Heart left ventricle (tissue), 16 donors: ENCODE measurements at regions not wholly inside any gene's neighbourhood (a gene's known extent, or its start where the extent isn't known, plus 50 kb on each side); places are given as distances from the start of the nearest gene placed in this dataset.

Experiments used
- ATAC-seq, 4 donors: fragments of 200-7000 bp; cut with Tn5 transposase; one replicate each; pipeline ENCODE4 v1.9.1; 2020 to 2022; ENCODE audit warnings: moderate library complexity in 4 of 4, mild to moderate bottlenecking in 3 of 4, moderate number of reproducible peaks in 1 of 4
- DNase-seq, 5 donors: peaks; one replicate each; pipeline ENCODE4 v3.0.0-alpha.2; 2020
- H3K27ac ChIP-seq, 12 donors: fragments of 200-600 bp; sonication (generic) in 4 of 12; one replicate each; pipeline versions ENCODE4 v1.5.0 to v1.8.0; 2016 to 2022; ENCODE audit warnings: mild to moderate bottlenecking in 2 of 12
- H3K27me3 ChIP-seq, 9 donors: fragments of 200-600 bp; sonication (generic) in 2 of 9; one replicate each; pipeline versions ENCODE4 v1.5.1 to v1.8.0; 2016 to 2022; ENCODE audit warnings: mild to moderate bottlenecking in 3 of 9
- H3K36me3 ChIP-seq, 9 donors: fragments of 200-600 bp; sonication (generic) in 2 of 9; one replicate each; pipeline versions ENCODE4 v1.5.0 to v1.8.0; 2018 to 2022; ENCODE audit warnings: mild to moderate bottlenecking in 2 of 9
- H3K4me1 ChIP-seq, 12 donors: fragments of 200-600 bp; sonication (generic) in 4 of 12; one replicate each; pipeline versions ENCODE4 v1.5.0 to v1.8.0; 2016 to 2022; ENCODE audit warnings: mild to moderate bottlenecking in 3 of 12
- H3K4me3 ChIP-seq, 12 donors: fragments of 200-600 bp; sonication (generic) in 4 of 12; one replicate each; pipeline versions ENCODE4 v1.5.0 to v1.8.0; 2017 to 2022; ENCODE audit warnings: mild to moderate bottlenecking in 9 of 12, moderate library complexity in 4 of 12
- H3K9me3 ChIP-seq, 12 donors: fragments of 200-600 bp; sonication (generic) in 4 of 12; one replicate each; pipeline versions ENCODE4 v1.5.0 to v1.8.0; 2016 to 2022; ENCODE audit warnings: mild to moderate bottlenecking in 1 of 12
- POLR2A ChIP-seq, 2 donors: fragments of 450-650 bp; IDR thresholded peaks; one replicate each; pipeline ENCODE4 v1.6.1; 2017; ENCODE audit warnings: antibody characterized with exemption in 2 of 2, mild to moderate bottlenecking in 2 of 2, moderate library complexity in 2 of 2
- WGBS, 4 donors: extraction: QIAGEN DNeasy Blood & Tissue Kit in 2 of 4; methylation state at CpG; one replicate each; pipeline versions ENCODE4 v1.1.5 to v1.1.7; 2013 to 2018; 5-methylcytosine and 5-hydroxymethylcytosine counted together
- intact Hi-C, 10 donors: fragments of 100-400 bp; cut with DNase I; formaldehyde crosslinking; loops; one replicate each; pipeline versions ENCODE4 v1.11.1 to v1.14.2; 2022
- TF ChIP-seq, protein P1 (sequence below), 12 donors: fragments of 200-600 bp; sonication (generic) in 4 of 12; IDR thresholded peaks; one replicate each; pipeline versions ENCODE4 v1.5.0 to v1.8.0; 2018 to 2022; ENCODE audit warnings: antibody characterized with exemption in 12 of 12, mild to moderate bottlenecking in 5 of 12
- donor health status: ischemic (EF 13 %, LVEDD 7.1; RV severe dilation, severe dysfunction).
- donor health status: healthy with polysubstance abuse.
- donor health status: DM: no; HTN: yes; CAD: no.
- donor health status: DM: no; HTN: no; CAD: no.
- donor health status: ischemic (EF 25% LVEDD 6.9; RV normal size, moderate dysfunction).
- donor health status: ischemic (EF 25% LVEDD 5.7; RV mildly dilated, moderate dysfunction).
- donor health status: healthy.
- donor health status: DM: yes; HTN: yes; CAD: no.
- donor health status: ischemic (EF 35%, LVEDD 5.7; RV mildly dilated, moderate dysfunction).
- donor health status: nonischemic (EF 11% LVEDD 7.7; RV severe dilation, severe dysfunction).
- donor health status: DM: yes; HTN: yes; CAD: no.
- donor health status: PGD.
- donor health status: ischemic (EF 29% LVEDD 5.4; RV normal size, mild dysfunction).
- donor health status: nonischemic (EF 23%, LVEDD 6.1; RV moderate dilation, normal function).

DNA sequence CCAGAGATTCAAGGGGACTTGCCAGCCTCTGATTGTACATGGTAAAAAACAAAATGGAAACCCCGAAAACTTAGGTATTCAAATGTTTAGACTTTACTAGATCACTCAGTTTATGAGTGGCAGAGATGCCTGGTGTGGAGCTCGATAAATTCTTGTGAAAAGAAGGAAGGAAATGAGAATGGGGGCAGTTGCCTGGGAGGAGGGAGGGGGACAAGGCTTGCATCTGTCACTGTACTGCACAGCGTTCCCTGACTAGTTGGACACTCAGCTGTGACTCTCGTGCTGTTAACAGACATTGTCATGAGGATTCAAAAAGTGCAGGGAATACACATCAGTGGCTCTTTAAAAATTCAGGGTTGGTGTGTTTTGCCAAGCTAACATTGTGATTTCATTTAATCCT is 232.9 kb downstream of the ZIC5 start:
- H3K4me3 ChIP-seq: no peak overlapping the region
- 53 to 67% (median 56%) methylated on average over 4 of the region's 4 CpGs for WGBS, 4 donors
- no peak for TF ChIP-seq POLR2A (IDR thresholded peaks at IDR 0.05)
- TF ChIP-seq, protein P1, sequence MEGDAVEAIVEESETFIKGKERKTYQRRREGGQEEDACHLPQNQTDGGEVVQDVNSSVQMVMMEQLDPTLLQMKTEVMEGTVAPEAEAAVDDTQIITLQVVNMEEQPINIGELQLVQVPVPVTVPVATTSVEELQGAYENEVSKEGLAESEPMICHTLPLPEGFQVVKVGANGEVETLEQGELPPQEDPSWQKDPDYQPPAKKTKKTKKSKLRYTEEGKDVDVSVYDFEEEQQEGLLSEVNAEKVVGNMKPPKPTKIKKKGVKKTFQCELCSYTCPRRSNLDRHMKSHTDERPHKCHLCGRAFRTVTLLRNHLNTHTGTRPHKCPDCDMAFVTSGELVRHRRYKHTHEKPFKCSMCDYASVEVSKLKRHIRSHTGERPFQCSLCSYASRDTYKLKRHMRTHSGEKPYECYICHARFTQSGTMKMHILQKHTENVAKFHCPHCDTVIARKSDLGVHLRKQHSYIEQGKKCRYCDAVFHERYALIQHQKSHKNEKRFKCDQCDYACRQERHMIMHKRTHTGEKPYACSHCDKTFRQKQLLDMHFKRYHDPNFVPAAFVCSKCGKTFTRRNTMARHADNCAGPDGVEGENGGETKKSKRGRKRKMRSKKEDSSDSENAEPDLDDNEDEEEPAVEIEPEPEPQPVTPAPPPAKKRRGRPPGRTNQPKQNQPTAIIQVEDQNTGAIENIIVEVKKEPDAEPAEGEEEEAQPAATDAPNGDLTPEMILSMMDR (IDR thresholded peaks at IDR 0.05): no peak
- H3K36me3 ChIP-seq: no peaks in the 10 kb centered on the region
- intact Hi-C loops: no loop called here
- H3K27ac ChIP-seq: no peak overlapping the region
- no peak for ATAC-seq
- H3K9me3 ChIP-seq: no peaks in the 10 kb centered on the region
- DNase-seq: no peak
- peaks cover 0 to 13% (median 3%) of the 10 kb centered on the region in 12 donors for H3K4me1 ChIP-seq
- H3K27me3 ChIP-seq: no peaks in the 10 kb centered on the region

DNA sequence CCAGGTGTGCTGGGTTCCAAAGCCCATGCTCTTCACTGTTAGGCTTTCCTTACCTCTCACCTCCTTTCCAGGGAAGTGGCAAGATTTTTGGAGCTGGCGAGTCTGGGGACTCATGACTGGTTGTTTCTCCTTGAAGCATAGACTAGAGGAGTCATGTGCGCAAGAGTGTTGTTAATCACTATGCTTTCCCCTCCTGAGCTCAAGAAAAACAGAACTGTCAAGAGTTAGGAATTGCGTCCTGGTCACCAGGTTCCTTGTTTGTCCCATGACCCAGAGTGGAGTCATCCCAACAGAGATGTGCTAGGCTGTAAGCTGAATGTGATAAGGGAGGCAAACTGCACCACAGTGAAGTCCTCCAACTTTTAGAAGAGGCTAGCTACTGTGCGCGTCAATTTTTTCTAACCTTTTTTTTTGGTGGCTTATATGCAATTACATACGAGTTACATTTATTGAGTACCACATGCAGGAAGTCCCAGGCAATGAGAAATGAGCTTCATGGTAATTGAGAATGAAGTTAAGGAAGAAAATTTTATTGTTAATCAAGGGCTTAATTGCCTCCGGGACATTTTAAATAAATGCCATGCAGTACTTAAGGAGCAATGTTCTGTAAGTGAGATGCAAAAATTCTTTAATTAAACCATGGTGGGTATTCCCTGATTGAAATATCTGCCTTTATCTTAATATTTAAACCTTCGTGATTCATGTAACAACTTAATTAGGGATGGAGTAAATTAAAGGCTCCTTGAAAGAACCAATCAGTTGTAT is 233.9 kb downstream of the ZIC5 start:
- peaks cover 0 to 10% (median 3%) of the 10 kb centered on the region in 12 donors for H3K4me1 ChIP-seq
- DNase-seq (no peak), ATAC-seq (no peak)
- WGBS, 4 donors: 93 to 95% (median 94%) methylated on average over 8 of the region's 8 CpGs
- no peaks in the 10 kb centered on the region for H3K27me3 ChIP-seq
- intact Hi-C loops: no loop called here
- no peaks in the 10 kb centered on the region for H3K36me3 ChIP-seq
- H3K4me3 ChIP-seq: no peak overlapping the region
- H3K27ac ChIP-seq: no peak overlapping the region
- TF ChIP-seq POLR2A (IDR thresholded peaks at IDR 0.05): no peak
- TF ChIP-seq, protein P1 (IDR thresholded peaks at IDR 0.05): no peak
- H3K9me3 ChIP-seq: no peaks in the 10 kb centered on the region

DNA sequence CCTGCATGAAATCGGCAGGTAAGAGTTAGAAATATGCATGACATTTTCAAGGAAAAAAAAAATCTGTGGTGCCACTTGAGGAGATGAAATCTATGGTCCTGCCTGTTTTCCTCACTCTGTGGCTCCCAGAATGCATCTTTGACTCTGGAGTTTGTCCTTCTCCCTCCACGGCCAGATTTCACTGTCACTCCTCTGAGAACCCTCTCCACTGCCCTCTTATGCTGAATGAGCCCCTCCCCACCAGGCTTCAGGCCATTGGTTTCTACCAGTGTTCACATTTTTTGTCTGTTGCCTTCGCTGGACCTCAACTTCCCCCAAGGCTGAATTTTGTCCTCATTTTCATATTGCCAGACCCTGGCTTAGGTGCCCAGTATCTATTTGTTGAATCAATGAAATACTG is 235.0 kb downstream of the ZIC5 start:
- 76 to 78% (median 77%) methylated on average over 3 of the region's 3 CpGs for WGBS, 4 donors

DNA sequence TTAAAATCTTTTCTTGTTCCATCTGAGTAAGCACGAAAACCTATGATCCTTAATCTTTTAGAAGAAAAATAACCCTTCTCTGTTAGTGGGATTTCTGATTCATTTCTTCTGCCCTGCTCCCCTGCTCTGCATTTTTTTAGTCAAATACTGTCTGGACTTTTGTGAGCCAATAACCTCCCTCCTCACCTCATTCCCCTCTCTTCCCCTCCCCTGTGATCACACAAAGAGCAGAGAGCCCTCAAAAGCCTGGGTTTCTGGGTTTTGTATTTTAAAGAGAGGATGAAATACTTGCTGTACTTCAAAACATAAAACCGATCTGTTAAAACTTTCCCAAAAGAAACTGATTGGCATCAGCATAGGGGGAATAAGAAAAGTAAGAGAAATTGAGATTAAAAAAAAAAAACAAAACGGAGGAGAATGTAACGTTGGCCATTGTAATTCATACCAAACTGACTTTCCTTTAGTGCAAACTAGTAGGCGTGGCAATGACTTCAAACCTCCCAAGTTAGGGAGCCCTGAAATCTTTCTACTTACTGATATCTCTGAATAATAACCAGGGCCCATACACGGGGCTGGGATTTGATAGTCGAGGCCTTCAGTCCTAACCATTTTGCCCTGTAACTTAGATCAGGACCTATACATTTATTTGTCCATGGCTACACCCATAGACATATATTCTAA is 232.9 kb downstream of the TM9SF2 start:
- intact Hi-C loops: no loop called here
- no peak for ATAC-seq
- Histone ChIP-seq H3K4me1 (no peaks in the 10 kb centered on the region), H3K4me3 (no peak overlapping the region), H3K27ac (no peak overlapping the region), H3K36me3 (no peaks in the 10 kb centered on the region), H3K9me3 (no peaks in the 10 kb centered on the region), H3K27me3 (no peaks in the 10 kb centered on the region)
- DNase-seq: no peak
- TF ChIP-seq, protein P1 (IDR thresholded peaks at IDR 0.05): no peak
- no peak for TF ChIP-seq POLR2A (IDR thresholded peaks at IDR 0.05)
- WGBS, 4 donors: 70 to 76% (median 73%) methylated on average over 7 of the region's 7 CpGs

More for the DNA sequence above, 235.0 kb downstream of the ZIC5 start:
- ATAC-seq (no peak), DNase-seq (no peak)
- intact Hi-C loops: no loop called here
- Histone ChIP-seq H3K27me3 (no peaks in the 10 kb centered on the region), H3K4me1 (no peaks in the 10 kb centered on the region), H3K9me3 (no peaks in the 10 kb centered on the region), H3K4me3 (no peak overlapping the region), H3K36me3 (no peaks in the 10 kb centered on the region), H3K27ac (no peak overlapping the region)
- TF ChIP-seq POLR2A (IDR thresholded peaks at IDR 0.05): no peak
- TF ChIP-seq, protein P1 (IDR thresholded peaks at IDR 0.05): no peak
